IMR-90 (cell line): ENCODE measurements at regions not wholly inside any gene's neighbourhood (a gene's known extent, or its start where the extent isn't known, plus 50 kb on each side); places are given as distances from the start of the nearest gene placed in this dataset.

Experiments
- ATAC-seq: fragments of 200-7000 bp; cut with Tn5 transposase; 2 replicates; pipeline ENCODE4 v1.9.1; 2020; ENCODE audit warnings: low read depth, mild to moderate bottlenecking, moderate library complexity
- BruUV-seq: library from RNA; stranded (reverse); fragments of 400-500 nt; replicated peaks from 2 replicates; lab custom pipeline; 2021; lab: Mats Ljungman, UMichigan
- CTCF ChIA-PET: fragments of 300-600 bp; formaldehyde crosslinking; extraction: SDS; loops from one replicate; lab custom pipeline; 2021; ENCODE audit warnings: antibody characterized with exemption; lab: Yijun Ruan, JAX
- POLR2A ChIA-PET: fragments of 300-600 bp; sonication (Branson Sonifier 250); formaldehyde crosslinking; loops from one replicate; lab custom pipeline; 2022; ENCODE audit warnings: antibody characterized with exemption; ENCODE audit not compliant: unreplicated experiment; lab: Charles Lee
- DNase-seq: peaks from one replicate; pipeline ENCODE4 v3.0.0; 2013
- H2AFZ ChIP-seq: replicated peaks from 2 replicates; pipeline ENCODE3; 2013; ENCODE audit warnings: low read length, mild to moderate bottlenecking; ENCODE audit not compliant: poor library complexity
- H2AK5ac ChIP-seq: 2 replicates; pipeline ENCODE4 v1.6.1; 2013; ENCODE audit warnings: low read depth, low read length, inconsistent platforms
- H2AK9ac ChIP-seq: replicated peaks from 2 replicates; pipeline ENCODE3; 2013; ENCODE audit warnings: mild to moderate bottlenecking, low read depth, low read length, moderate library complexity; ENCODE audit not compliant: poor library complexity
- H2BK120ac ChIP-seq: 2 replicates; pipeline ENCODE4 v1.6.1; 2013; ENCODE audit warnings: low read depth, low read length, inconsistent platforms
- H2BK15ac ChIP-seq: 3 replicates; pipeline ENCODE4 v1.6.1; 2013; ENCODE audit warnings: low read depth, low read length, inconsistent platforms
- H2BK20ac ChIP-seq: 2 replicates; pipeline ENCODE4 v1.6.1; 2013; ENCODE audit warnings: low read depth, mild to moderate bottlenecking, inconsistent platforms, low read length, moderate library complexity
- H2BK5ac ChIP-seq: 2 replicates; pipeline ENCODE4 v1.6.1; 2013; ENCODE audit warnings: mild to moderate bottlenecking, low read depth, low read length, inconsistent platforms; ENCODE audit not compliant: poor library complexity, severe bottlenecking
- H3K14ac ChIP-seq: replicated peaks from 2 replicates; pipeline ENCODE4 v1.6.1; 2013; ENCODE audit warnings: low read depth, low read length, inconsistent platforms
- H3K18ac ChIP-seq: 2 replicates; pipeline ENCODE4 v1.6.1; 2013; ENCODE audit warnings: low read depth, low read length, control low read depth
- H3K23ac ChIP-seq: 2 replicates; pipeline ENCODE4 v1.6.1; 2013; ENCODE audit warnings: low read depth, low read length, inconsistent platforms
- H3K27ac ChIP-seq: 2 replicates; pipeline ENCODE4 v1.5.1; 2013; ENCODE audit warnings: mild to moderate bottlenecking, control low read depth, low read length; ENCODE audit not compliant: insufficient read depth
- H3K27me3 ChIP-seq: 2 replicates; pipeline ENCODE4 v1.6.1; 2013; ENCODE audit warnings: low read length; ENCODE audit not compliant: control insufficient read depth, insufficient read depth
- H3K36me3 ChIP-seq: 2 replicates; pipeline ENCODE4 v1.6.1; 2013; ENCODE audit warnings: low read length, mixed read lengths; ENCODE audit not compliant: control insufficient read depth, insufficient read depth
- H3K4ac ChIP-seq: 2 replicates; pipeline ENCODE4 v1.6.1; 2013; ENCODE audit warnings: low read depth, low read length, inconsistent platforms
- H3K4me1 ChIP-seq: 2 replicates; pipeline ENCODE4 v1.6.1; 2013; ENCODE audit warnings: low read length, mixed read lengths; ENCODE audit not compliant: control insufficient read depth, insufficient read depth
- H3K4me2 ChIP-seq: 2 replicates; pipeline ENCODE4 v1.6.1; 2013; ENCODE audit warnings: low read depth, mild to moderate bottlenecking, control low read depth, low read length, moderate library complexity
- H3K4me3 ChIP-seq: 2 replicates; pipeline ENCODE4 v1.5.1; 2013; ENCODE audit warnings: low read depth, mild to moderate bottlenecking, control low read depth, low read length, moderate library complexity; ENCODE audit not compliant: insufficient read depth
- H3K56ac ChIP-seq: 2 replicates; pipeline ENCODE4 v1.6.1; 2013; ENCODE audit warnings: low read length, inconsistent platforms; ENCODE audit not compliant: insufficient read depth; ENCODE audit errors: extremely low read depth
- H3K79me1 ChIP-seq, 2 experiments: 2 replicates each; pipeline ENCODE4 v1.6.1; 2013; ENCODE audit warnings: low read length in 2 of 2, inconsistent platforms in 1 of 2, low read depth in 1 of 2
- H3K9ac ChIP-seq: 2 replicates; pipeline ENCODE4 v1.6.1; 2013; ENCODE audit warnings: low read depth, low read length, control low read depth
- H3K9me1 ChIP-seq: 2 replicates; pipeline ENCODE4 v1.6.1; 2013; ENCODE audit warnings: low read length, inconsistent platforms; ENCODE audit not compliant: insufficient read depth
- H3K9me3 ChIP-seq: 2 replicates; pipeline ENCODE4 v1.6.1; 2013; ENCODE audit warnings: low read length; ENCODE audit not compliant: control insufficient read depth, insufficient read depth
- H4K20me1 ChIP-seq: 2 replicates; pipeline ENCODE4 v1.6.1; 2013; ENCODE audit warnings: low read length, inconsistent platforms; ENCODE audit not compliant: insufficient read depth
- H4K5ac ChIP-seq: 2 replicates; pipeline ENCODE4 v1.6.1; 2013; ENCODE audit warnings: mild to moderate bottlenecking, low read depth, low read length, control low read depth
- H4K8ac ChIP-seq, 2 experiments: 2 replicates each; pipeline ENCODE4 v1.6.1; 2013; ENCODE audit warnings: low read depth in 2 of 2, low read length in 2 of 2, control low read depth in 1 of 2, inconsistent platforms in 1 of 2
- H4K91ac ChIP-seq: 2 replicates; pipeline ENCODE4 v1.6.1; 2013; ENCODE audit warnings: low read depth, low read length, inconsistent platforms; ENCODE audit not compliant: insufficient read depth
- CEBPB ChIP-seq: IDR thresholded peaks from 2 replicates; pipeline ENCODE4 v1.6.1; 2012; ENCODE audit warnings: low read depth, low read length, improper control_type of control experiment
- CHD1 ChIP-seq: IDR thresholded peaks from 2 replicates; pipeline ENCODE4 v1.6.1; 2012; ENCODE audit warnings: low read depth, low read length, improper control_type of control experiment
- FOS ChIP-seq: fragments of 150-350 bp; IDR thresholded peaks from 2 replicates; pipeline ENCODE4 v1.6.1; 2016; ENCODE audit warnings: low read depth, low read length
- MAFK ChIP-seq: IDR thresholded peaks from 2 replicates; pipeline ENCODE4 v1.6.1; 2012; ENCODE audit warnings: low read depth, low read length, improper control_type of control experiment
- MXI1 ChIP-seq: IDR thresholded peaks from 2 replicates; pipeline ENCODE4 v1.6.1; 2012; ENCODE audit warnings: low read depth, mild to moderate bottlenecking, low read length, moderate library complexity, borderline replicate concordance
- USF2 ChIP-seq: fragments of 150-350 bp; IDR thresholded peaks from 2 replicates; pipeline ENCODE4 v1.6.1; 2017; ENCODE audit warnings: mild to moderate bottlenecking, antibody characterized with exemption, low read length, low read depth
- WGBS, 2 experiments: methylation state at CpG; one replicate each; pipeline versions ENCODE4 v1.1.5 to v1.1.7; 2013; ENCODE audit warnings: missing lambda C conversion rate in 2 of 2; ENCODE audit not compliant: insufficient read length in 1 of 2; ENCODE audit errors: extremely low coverage in 2 of 2; 5-methylcytosine and 5-hydroxymethylcytosine counted together
- dilution Hi-C: fragments of 300-500 bp; cut with HindIII; formaldehyde crosslinking; loops from one replicate; pipeline ENCODE4 v1.14.3; 2018; ENCODE audit warnings: low sequenced_read_pairs; ENCODE audit not compliant: unreplicated experiment
- in situ Hi-C: fragments of 300-500 bp; cut with MboI; formaldehyde crosslinking; loops from 3 replicates; pipeline ENCODE4 v1.14.3; 2019; ENCODE audit warnings: low sequenced_read_pairs, inconsistent platforms, mixed read lengths
- intact Hi-C: fragments of 100-400 bp; cut with micrococcal nuclease; formaldehyde crosslinking; loops from 2 replicates; pipeline ENCODE4 v1.10.0; 2022

GRCh38 chr1:208907790-208908189 is 663.6 kb upstream of the PLXNA2 start:
- H2BK15ac ChIP-seq: no peak overlapping the region
- no peak overlapping the region for H3K4ac ChIP-seq
- H3K9me3 ChIP-seq: peaks cover 4% of the 10 kb centered on the region
- no peaks in the 10 kb centered on the region for H3K27me3 ChIP-seq
- no peak overlapping the region for H3K4me2 ChIP-seq
- no peaks in the 10 kb centered on the region for H3K4me1 ChIP-seq
- POLR2A ChIA-PET: no interaction called here
- no peak overlapping the region for H2BK20ac ChIP-seq
- no peaks in the 10 kb centered on the region for H4K20me1 ChIP-seq
- no peak overlapping the region for H2AFZ ChIP-seq
- no peak overlapping the region for H2BK5ac ChIP-seq
- no peak overlapping the region for H3K18ac ChIP-seq
- no peak overlapping the region for H3K56ac ChIP-seq
- no peaks in the 10 kb centered on the region for H3K79me1 ChIP-seq
- CTCF ChIA-PET: no interaction called here
- no peak overlapping the region for H2AK5ac ChIP-seq
- H3K9me1 ChIP-seq: no peaks in the 10 kb centered on the region
- no peak overlapping the region for H3K4me3 ChIP-seq
- no peak overlapping the region for H3K23ac ChIP-seq
- dilution Hi-C loops: no loop called here
- H3K36me3 ChIP-seq: no peaks in the 10 kb centered on the region
- in situ Hi-C loops: no loop called here
- no TSS peak for BruUV-seq
- intact Hi-C loops: no loop called here
- WGBS, 2 experiments: no CpG with 5 or more reads among the region's 4 CpGs
- no peak overlapping the region for H2BK120ac ChIP-seq
- no peak for ATAC-seq
- TF ChIP-seq USF2 (no peak), FOS (no peak), MXI1 (no peak), CHD1 (no peak), MAFK (no peak), CEBPB (no peak)
- no peak overlapping the region for H3K14ac ChIP-seq
- no peak overlapping the region for H4K5ac ChIP-seq
- H3K9ac ChIP-seq: no peak overlapping the region
- no peak for DNase-seq
- H4K91ac ChIP-seq: no peak overlapping the region
- no peak overlapping the region for H4K8ac ChIP-seq
- no peak overlapping the region for H3K27ac ChIP-seq
- no peak overlapping the region for H2AK9ac ChIP-seq
